Calu3 (cell line): ENCODE measurements at regions not wholly inside any gene's neighbourhood (a gene's known extent, or its start where the extent isn't known, plus 50 kb on each side); places are given as distances from the start of the nearest gene placed in this dataset.

ENCODE experiments used
- BruUV-seq: library from RNA; stranded (reverse); fragments of 400-500 nt; replicated peaks from 2 replicates; lab custom pipeline; 2021; lab: Mats Ljungman, UMichigan
- CTCF ChIA-PET: fragments of 300-600 bp; sonication (Branson Sonifier 250); formaldehyde crosslinking; loops from one replicate; lab custom pipeline; 2022; ENCODE audit warnings: antibody characterized with exemption; lab: Charles Lee
- DNase-seq: peaks from one replicate; pipeline ENCODE4 v3.0.0; 2022
- H3K27ac Mint-ChIP-seq: one replicate; pipeline ENCODE4 v1.8.0; 2022; ENCODE audit warnings: mixed read lengths; ENCODE audit not compliant: unreplicated experiment
- H3K27me3 Mint-ChIP-seq: one replicate; pipeline ENCODE4 v1.8.0; 2022; ENCODE audit warnings: mixed read lengths; ENCODE audit not compliant: unreplicated experiment
- H3K36me3 Mint-ChIP-seq: one replicate; pipeline ENCODE4 v1.8.0; 2022; ENCODE audit warnings: mild to moderate bottlenecking, moderate library complexity, mixed read lengths; ENCODE audit not compliant: insufficient read depth, unreplicated experiment
- H3K4me1 Mint-ChIP-seq: one replicate; pipeline ENCODE4 v1.8.0; 2022; ENCODE audit warnings: mild to moderate bottlenecking, low read depth, mixed read lengths; ENCODE audit not compliant: unreplicated experiment
- H3K4me3 Mint-ChIP-seq: one replicate; pipeline ENCODE4 v1.8.0; 2022; ENCODE audit warnings: mild to moderate bottlenecking, low read depth, moderate library complexity, mixed read lengths; ENCODE audit not compliant: unreplicated experiment
- H3K9me3 Mint-ChIP-seq: one replicate; pipeline ENCODE4 v1.8.0; 2022; ENCODE audit warnings: low read depth, mixed read lengths; ENCODE audit not compliant: unreplicated experiment
- intact Hi-C: fragments of 100-400 bp; cut with micrococcal nuclease; formaldehyde crosslinking; loops from one replicate; pipeline ENCODE4 v1.10.0; 2022; ENCODE audit not compliant: unreplicated experiment
- TF ChIP-seq, protein P1 (sequence below): fragments of 200-600 bp; IDR thresholded peaks from one replicate; pipeline ENCODE4 v1.8.0; 2022; ENCODE audit warnings: antibody characterized with exemption; ENCODE audit not compliant: unreplicated experiment

DNA sequence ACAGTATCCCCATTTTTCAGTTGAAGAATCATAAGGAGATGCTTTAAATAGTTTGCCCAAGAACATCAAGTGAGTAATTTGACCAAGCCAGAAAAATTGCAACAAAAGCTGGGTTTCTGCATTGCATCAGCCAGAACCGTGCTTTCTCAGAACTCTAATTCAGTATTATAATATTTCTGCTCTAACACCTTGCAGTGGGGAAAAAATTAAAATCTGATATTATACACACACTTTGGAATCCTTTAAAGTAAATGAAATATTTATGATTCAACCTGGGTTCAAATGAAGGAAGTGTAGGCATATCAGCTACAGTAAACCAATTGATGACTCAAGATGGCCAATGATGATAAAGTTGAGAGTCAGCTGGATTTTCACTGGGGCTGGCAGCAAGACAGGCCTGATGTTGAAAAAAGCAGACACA, 387.6 kb upstream of the ZFP42 start:
- Mint-ChIP-seq H3K27me3 (no peaks in the 10 kb centered on the region), H3K27ac (no peak overlapping the region), H3K36me3 (no peaks in the 10 kb centered on the region), H3K4me3 (no peak overlapping the region), H3K9me3 (no peaks in the 10 kb centered on the region), H3K4me1 (peaks cover 7% of the 10 kb centered on the region)
- TF ChIP-seq, protein P1, sequence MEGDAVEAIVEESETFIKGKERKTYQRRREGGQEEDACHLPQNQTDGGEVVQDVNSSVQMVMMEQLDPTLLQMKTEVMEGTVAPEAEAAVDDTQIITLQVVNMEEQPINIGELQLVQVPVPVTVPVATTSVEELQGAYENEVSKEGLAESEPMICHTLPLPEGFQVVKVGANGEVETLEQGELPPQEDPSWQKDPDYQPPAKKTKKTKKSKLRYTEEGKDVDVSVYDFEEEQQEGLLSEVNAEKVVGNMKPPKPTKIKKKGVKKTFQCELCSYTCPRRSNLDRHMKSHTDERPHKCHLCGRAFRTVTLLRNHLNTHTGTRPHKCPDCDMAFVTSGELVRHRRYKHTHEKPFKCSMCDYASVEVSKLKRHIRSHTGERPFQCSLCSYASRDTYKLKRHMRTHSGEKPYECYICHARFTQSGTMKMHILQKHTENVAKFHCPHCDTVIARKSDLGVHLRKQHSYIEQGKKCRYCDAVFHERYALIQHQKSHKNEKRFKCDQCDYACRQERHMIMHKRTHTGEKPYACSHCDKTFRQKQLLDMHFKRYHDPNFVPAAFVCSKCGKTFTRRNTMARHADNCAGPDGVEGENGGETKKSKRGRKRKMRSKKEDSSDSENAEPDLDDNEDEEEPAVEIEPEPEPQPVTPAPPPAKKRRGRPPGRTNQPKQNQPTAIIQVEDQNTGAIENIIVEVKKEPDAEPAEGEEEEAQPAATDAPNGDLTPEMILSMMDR: no peak
- BruUV-seq: no TSS peak
- intact Hi-C loops: loop anchor here (5.0 to 10.0 kb wide), 2 partner anchors 663 to 1594 kb away; no protein-coding TSS in a partner anchor
- DNase-seq: no peak
- CTCF ChIA-PET: interaction anchor here (0.6 to 2.0 kb wide), 3 partner anchors 9 to 275 kb away, joined by 3 to 5 read pairs (median 3); no protein-coding TSS in a partner anchor

DNA sequence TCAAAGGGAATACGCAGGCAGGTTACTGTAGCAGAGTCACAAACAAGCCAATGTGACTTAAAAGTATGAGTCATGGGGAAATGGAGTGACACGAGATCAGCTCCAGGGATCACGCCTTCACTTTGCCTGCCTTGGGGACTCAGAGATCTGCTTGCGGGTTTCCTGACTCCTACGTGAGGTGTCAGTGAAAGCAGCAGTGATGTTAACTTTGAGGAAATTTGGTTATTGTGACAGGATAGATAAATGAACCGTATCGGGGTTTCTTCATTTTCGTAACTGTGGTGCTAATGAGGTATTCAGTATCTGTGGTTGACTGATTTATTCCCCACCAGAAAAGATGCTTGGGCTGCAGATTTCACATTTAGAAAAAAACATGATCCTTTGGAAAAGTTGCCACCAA, 383.3 kb upstream of the ZFP42 start:
- H3K4me3 Mint-ChIP-seq: no peak overlapping the region
- H3K4me1 Mint-ChIP-seq: peaks cover 7% of the 10 kb centered on the region
- intact Hi-C loops: no loop called here
- no peaks in the 10 kb centered on the region for H3K9me3 Mint-ChIP-seq
- BruUV-seq: no TSS peak
- no peaks in the 10 kb centered on the region for H3K27me3 Mint-ChIP-seq
- TF ChIP-seq, protein P1: no peak
- CTCF ChIA-PET: no interaction called here
- H3K27ac Mint-ChIP-seq: no peak overlapping the region
- no peak for DNase-seq
- no peaks in the 10 kb centered on the region for H3K36me3 Mint-ChIP-seq

DNA sequence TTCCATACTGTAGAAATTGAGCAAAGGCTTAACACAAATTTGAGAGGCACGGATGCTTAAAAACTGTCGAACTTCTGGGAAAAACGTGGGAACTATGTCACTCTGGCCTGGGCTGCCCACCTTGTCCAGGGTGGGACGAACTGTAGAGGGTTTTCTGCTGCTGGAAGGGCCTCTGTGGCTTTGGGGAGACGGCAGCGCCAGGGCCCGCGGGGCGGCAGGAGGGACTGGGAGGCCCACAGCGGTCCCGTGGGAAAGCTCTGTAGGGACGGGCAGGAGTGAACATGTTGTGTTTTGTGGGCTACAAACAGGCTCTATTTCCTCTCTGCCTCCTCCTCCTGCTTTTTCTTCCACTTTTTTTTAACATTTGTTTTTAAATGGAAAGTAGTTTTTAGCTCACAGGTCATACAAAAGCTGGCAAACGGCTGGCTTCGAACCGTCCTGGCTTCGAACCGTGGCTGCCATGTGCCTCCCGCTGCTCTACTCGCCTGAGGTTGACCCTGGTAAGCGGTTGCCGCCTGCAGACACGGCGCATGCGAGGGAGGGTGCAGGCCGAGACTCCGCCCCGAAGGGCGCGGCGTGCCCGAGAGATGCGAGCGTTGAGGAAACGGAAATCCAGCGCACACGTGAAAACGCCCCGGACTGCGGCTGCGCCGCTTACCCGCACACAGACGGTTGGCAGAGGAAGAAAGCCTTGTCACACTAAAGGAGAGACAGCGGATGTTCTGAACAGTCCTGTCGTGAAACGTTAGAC, 382.3 kb upstream of the ZFP42 start:
- Mint-ChIP-seq H3K4me3 (no peak overlapping the region), H3K4me1 (peaks cover 3% of the 10 kb centered on the region), H3K9me3 (no peaks in the 10 kb centered on the region), H3K27me3 (no peaks in the 10 kb centered on the region), H3K36me3 (no peaks in the 10 kb centered on the region), H3K27ac (no peak overlapping the region)
- intact Hi-C loops: no loop called here
- CTCF ChIA-PET: no interaction called here
- DNase-seq: no peak
- TF ChIP-seq, protein P1: no peak
- no TSS peak for BruUV-seq

DNA sequence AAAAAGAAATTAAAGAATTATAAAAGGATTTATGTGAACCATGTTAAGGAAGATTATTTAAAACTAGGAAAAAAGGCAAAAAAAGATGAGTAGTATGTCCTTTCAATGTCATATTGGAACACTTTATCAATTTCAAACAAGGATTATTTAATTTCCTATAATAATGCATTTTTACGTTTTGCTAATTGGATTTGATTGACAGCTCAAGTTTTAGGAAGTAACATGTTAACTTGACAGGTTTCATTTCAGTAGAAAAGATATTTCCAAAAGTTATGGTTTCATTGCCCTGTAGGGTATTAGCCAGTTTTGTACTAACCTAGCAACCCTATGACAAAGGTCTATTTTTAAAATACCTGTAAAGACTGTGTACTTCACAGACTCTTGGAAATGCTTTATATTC, 379.6 kb upstream of the ZFP42 start:
- H3K9me3 Mint-ChIP-seq: no peaks in the 10 kb centered on the region
- BruUV-seq: no TSS peak
- DNase-seq: no peak
- intact Hi-C loops: no loop called here
- CTCF ChIA-PET: no interaction called here
- H3K4me3 Mint-ChIP-seq: no peak overlapping the region
- no peak overlapping the region for H3K27ac Mint-ChIP-seq
- TF ChIP-seq, protein P1: no peak
- no peaks in the 10 kb centered on the region for H3K36me3 Mint-ChIP-seq
- no peaks in the 10 kb centered on the region for H3K4me1 Mint-ChIP-seq
- no peaks in the 10 kb centered on the region for H3K27me3 Mint-ChIP-seq
